Stimulated activated CD4-positive, alpha-beta T cell treated with anti-CD3 and anti-CD28 coated beads, Interleukin-15, amount 100 ng/mL, for 1 hour (primary cell): ENCODE measurements at regions not wholly inside any gene's neighbourhood (a gene's known extent, or its start where the extent isn't known, plus 50 kb on each side); places are given as distances from the start of the nearest gene placed in this dataset.

ENCODE experiments used
- DNase-seq, 2 donors: peaks; one replicate each; pipeline ENCODE4 v3.0.0-alpha.2; 2020; ENCODE audit warnings: low read depth in 1 of 2, low spot score in 1 of 2

DNA sequence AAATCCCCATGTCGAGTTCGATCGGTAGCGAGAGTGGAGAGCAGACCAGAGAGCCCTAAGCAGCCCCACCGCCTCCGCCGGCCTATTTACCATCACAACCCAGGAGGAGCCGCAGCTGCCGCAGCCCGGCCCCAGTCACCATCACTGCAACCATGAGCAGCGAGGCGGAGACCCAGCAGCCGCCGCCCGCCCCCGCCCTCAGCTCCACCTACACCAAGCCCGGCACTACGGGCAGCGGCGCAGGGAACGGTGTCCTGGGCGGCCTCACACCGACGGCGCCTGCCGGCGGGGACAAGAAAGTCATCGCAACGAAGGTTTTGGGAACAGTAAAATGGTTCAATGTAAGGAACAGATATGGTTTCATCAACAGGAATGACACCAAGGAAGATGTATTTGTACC is 89.5 kb upstream of the TPM1 start:
- no peak for DNase-seq

DNA sequence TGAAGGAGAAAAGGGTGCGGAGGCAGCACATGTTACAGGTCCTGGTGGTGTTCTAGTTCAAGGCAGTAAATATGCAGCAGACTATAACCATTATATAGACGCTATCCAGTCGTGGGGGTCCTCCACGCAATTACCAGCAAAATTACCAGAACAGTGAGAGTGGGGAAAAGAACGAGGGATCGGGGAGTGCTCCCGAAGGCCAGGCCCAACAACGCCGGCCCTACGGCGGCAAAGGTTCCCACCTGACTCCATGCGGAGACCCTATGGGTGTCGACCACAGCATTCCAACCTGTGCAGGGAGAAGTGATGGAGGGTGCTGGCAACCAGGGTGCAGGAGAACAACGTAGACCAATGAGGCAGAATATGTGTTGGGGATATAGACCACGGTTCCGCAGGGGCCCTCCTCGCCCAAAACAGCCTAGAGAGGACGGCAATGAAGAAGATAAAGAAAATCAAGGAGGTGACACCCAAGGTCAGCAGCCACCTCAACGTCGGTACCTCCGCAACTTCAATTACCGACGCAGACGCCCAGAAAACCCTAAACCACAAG is 89.0 kb upstream of the TPM1 start:
- DNase-seq: no peak

DNA sequence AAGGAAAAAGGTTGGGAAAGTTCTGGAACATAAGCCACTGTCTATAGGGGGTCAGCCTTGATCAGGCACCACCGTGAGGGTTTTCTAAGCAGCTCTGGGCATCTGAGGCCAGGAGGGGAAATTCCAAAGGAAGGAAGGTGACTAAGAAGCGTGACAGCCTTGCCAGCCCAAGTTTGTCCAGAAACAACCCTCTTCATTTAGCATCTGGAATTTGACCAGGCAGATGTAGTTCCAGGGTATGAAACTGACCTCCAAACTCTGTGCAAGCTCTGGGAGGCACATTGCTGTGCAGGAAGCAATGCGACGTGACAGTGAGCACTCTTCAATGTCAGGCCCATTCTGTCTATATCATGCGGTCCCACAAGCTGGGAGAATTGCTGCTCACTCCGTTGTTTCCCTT is 85.4 kb upstream of the TPM1 start:
- no peak for DNase-seq

DNA sequence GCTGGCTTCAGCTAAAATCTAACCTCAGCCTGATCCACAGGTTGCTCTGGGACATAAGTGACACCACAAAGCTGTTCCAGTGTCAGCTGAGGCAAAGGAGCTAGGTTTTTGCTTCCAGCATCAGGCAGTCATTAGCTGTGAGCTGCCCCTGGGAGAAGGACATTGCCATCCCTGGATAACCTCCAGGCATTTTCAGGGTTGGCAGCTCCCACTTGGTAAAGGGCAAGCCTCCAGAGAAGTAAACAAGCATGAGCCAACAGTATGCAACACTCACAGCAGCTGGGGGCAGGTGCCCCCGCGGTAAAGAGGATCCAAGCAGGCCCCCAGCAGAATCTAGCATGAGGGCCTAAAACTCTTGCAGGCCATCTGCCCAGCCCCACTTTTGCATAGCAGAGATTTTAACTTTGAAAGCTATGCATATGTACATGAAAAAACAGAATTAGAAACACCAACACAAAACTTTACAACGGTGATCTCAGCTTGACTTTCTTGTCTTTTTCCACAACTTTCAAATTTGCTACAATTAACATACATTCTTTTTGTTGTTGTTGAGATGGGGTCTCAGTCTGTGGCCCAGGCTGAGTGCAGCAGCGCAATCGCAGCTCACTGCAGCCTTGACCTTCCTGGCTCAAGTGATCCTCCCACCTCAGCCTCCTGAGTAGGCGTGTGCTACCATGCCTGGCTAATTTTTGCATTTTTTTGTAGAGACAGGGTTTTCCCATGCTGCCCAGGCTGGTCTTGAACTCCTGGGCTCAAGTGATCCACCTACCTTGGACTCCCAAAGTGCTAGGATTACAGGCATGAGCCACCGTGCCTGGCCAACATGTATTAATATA is 83.8 kb upstream of the TPM1 start:
- DNase-seq: no peak

DNA sequence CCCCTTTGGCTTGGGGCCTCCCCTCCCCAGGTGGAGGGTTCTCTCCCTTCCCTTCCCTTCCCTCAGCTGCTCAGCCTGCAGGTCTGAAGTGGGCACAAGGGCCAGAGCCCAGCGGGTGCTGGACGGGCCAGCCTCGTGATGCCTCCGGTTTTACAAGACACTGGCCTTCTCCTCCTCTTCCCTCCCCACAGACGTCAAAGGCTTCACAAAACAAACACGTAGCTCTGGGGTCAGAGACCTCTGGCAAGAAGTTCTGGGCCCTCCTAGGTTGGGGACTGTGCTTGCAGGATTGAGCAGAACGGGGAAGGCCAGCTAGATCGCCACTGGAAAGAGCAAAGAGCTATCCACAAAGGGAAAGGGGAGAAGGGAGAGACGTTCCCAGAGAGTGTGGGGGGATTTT is 81.4 kb upstream of the TPM1 start:
- DNase-seq: no peak

DNA sequence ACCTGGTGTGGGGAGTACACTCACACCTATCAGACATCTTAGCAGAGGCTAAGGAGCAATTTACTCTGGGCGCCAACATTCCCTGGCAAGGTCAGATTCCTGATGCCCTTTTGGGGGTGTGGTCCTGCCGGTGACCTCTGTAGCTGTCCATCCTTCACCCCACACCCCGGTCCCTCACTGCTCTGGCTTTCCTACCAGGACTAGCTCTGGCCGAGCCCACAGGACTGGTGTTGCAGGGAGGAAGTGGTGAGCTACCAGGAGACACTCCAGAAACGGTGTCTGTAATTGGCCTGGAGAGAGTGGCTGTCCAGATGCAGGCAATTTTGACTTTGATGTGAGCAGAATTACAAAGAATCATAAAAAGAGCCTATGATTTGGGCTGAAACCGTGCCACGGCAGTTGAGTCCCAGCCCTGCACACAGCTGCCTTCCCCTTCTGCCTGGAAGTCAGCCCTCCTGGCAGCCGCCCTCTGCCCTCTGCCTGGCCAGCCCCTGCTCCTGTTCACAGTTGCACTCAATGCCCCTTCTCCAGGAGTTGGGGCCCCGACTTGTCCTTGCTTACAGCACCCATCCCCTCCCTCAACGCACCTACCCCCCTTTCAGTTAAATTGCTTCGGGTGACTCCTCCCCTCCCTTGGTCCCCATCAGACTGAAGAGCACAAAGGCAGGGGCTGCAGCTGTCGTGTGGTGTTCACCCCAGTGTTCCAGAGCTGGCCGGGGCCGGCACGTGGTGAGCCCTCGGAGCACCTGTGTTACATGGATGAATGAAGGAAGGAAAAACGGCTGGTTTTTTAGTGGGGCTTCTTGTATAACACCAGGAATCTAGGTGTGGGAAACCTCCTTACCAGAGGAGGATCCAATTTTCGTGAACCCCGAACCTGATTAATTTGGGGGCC is 80.2 kb upstream of the TPM1 start:
- no peak for DNase-seq

DNA sequence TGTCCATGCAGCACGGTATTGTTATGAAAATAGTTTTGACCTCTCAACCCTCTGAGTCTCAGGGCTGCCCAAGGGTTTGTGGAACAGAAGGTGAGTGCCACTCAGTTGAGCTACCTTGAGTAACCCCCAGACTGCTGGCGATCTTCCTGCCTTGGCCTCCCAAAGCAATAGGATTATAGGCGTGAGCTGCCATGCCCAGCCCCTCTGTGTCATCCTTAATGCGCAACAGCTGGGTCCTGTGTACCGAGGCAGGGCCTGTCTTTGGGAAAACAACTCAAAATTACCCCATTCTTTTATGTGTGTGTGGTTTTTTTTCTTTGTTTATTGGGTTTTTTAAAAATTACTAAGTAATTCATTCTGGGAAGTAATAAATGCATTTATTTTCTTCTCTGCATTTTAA is 78.3 kb upstream of the TPM1 start:
- DNase-seq: no peak

DNA sequence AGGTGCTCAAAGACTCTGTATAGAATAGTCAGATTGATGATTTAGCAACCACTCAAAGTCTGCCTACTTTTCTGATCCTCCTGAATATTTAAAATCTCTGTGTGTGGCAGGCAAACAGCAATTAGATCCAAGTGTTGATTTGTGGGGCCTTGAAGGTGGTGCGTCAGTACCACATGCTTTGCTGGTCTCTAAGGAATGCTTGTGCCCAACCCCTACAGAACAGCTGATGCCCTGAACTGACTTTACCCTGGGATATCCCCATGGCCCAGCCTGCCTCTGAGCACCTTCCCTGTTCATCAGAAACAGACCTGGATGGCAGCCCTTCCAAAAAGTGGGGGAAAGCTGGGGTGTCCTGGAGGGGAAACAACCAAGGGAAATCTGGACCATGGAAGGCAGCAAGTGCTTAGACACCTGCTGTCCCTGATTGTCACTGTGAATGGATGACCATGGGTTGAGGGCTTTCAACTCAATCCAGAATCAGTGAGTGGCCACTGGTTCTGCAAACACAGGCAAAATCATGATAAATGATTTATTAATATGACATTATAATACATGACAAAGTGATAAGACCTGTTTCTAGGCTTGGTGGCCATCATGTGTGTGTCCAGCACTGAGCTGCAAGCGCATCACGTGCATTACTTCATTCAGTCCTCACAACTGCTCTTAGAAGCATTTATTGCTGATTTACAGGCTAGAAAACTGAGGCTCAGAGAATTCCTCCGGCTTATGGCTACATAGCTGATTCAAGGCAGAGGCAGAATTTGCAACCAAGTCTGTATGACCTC is 76.1 kb upstream of the TPM1 start:
- no peak for DNase-seq

DNA sequence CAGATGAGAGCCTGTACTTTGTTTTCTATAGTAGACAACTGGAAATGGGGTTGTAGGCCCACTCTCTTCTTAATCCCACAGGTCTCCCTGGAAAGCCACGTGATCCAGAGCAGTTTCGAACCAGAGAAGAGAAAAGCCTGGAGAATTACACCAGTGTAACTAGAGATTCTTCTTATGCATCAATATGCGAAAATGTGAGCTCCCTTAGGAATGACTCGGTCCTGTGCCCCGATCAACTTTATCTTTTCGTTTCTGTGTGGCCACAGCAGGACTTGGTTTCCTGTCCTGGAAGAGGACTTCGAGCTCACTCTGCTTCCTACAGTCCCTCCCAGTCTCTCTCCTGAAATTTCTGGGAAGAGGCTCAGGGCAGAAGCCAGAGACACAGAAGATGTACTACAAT is 73.8 kb upstream of the TPM1 start:
- DNase-seq: no peak

DNA sequence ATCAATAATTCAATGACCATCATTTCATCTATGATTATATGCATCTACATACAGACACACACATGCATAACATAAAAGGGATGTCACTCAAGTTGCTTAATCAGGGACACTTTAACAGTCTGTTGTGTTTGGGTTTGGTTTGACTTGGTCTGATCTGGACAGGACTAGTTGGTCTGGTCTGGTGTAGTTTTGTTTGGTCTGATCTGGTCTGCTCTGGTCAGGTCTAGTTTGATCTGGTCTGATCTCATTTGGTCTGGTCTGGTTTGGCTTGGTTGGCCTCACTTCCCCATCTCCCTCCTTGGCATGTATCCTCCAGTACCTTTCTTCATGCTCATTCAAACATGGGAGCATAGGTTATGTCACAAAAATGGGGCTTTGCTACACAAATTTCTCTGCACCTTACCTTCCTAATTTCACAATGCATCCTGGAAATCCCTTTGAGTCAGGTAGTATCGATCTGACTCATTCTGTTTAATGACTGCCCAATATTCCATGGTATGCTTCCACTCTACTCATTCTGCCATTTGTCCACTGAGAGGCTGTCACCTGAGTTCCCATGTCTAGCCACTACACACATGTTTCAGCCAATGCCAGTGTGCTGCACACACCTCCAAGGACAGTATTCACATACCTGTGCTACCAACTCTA is 73.0 kb upstream of the TPM1 start:
- DNase-seq: no peak

DNA sequence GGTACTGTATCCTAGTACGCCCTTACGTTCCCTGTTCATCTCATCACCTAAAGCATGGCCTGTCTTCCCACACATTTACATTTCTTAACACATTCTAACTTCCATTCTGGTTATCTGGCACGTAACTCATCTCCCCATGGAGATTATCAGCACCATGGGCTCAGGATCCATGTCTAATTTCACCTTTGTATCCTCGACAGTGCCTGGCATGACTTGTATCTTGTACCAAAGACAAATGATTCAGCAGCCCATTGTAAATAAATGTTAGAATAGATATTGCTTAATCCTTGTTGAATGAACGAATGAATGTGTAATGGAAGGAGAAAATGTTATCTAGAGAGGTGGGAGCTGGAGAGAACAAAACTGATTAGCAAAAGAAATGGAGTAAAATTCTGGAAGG is 69.7 kb upstream of the TPM1 start:
- DNase-seq: no peak

DNA sequence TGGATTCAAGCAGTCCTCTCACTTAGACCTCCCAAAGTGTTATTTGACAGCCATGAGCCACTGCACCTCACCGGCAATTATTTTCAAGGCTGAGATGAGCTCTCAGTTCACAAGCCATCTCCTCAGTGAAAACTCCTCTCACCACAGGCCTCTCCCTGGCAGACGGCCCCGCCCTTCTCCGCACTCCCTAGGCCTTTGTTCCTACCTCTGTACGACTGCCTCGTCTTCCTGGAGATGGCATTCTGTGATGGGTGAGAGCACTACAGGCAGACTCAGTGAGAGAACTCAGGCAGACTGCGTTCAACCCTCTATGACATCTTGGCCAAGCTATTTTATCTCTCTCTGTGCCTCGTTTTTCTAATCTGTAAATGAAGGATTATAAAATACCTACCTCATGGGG is 67.0 kb upstream of the TPM1 start:
- DNase-seq: no peak

DNA sequence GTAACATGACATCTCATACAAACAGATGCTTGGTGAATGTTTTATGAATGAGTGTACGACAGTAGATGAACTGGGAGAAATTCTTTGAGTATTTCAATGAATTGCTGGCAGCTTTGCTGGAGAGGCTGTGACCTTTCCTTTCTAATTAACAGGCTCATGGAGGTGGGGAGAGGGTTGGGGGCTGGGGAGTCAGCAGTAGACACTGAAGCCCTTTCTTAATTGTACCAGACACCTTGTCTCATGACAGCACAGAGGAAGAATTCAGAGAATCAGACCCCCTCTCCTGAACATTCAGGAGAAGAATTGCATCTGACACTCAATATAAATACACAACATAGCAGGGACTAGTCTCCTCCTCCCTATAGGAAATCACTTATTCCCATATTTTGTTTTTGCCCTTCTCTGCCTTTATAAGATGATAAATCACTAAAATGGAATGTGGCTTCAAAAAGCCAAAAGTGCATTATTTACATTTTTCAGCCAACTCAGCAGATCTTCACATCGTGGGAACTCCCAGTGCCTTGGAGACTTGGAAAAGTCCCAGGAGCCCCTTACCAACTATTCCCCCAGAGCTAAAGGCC is 66.2 kb upstream of the TPM1 start:
- DNase-seq: no peak

DNA sequence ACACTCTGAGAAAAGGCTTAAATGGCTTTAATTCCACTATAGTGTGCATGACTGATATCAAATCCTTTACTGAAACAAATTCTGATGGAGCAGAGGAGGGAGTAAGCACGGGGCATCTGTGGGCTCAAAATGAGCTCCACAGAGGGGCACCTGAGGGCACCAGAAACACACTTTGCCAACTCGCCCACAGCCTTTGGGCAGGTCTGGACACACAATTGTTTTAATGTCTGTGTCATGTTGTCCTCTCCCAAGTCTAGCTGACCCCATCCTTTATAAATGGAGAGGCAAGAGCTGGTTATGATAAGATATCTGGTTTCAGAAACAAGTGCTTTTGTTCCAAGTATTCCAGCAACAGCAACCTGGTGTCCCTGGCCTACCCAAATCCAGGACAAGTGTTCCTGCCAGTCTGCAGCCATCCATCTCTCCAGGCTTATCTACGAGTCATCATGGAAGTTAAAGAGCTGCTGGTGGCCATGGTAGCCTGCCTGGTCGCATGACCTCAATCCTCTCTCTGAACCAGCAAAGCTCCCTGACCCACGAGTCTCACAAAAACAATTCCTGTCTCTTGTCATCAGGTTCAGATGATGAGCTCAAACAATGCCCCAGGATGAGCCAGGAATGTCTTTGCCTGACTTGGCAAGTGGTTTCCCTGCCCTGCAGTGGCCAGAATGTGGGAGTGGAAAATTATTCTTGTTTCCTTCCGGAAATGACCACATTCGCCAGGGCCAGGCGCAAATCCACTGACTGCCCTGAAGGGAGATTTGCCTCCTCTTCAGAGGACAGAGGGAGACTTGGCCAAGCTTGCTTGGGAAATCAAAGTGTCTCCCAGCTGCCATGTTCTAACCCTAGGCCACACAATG is 64.4 kb upstream of the TPM1 start:
- no peak for DNase-seq

DNA sequence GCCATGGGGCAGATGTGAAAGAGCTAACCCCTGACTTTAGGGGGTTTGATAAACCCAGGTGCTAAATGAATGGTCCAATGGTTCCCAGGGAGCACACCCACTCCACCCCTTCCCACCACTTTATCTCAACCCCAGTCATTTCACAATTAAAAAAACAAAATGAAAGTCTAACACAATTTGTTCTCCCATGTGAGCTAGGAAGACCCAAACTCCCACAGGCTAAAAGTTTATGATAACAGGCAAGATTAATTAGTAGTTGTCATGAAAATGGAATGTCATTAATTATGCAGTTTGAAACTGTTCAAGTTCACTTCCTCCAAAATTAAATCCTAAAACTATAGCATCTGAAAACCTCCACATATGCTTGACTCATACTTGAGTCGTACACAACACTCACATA is 63.3 kb upstream of the TPM1 start:
- no peak for DNase-seq

DNA sequence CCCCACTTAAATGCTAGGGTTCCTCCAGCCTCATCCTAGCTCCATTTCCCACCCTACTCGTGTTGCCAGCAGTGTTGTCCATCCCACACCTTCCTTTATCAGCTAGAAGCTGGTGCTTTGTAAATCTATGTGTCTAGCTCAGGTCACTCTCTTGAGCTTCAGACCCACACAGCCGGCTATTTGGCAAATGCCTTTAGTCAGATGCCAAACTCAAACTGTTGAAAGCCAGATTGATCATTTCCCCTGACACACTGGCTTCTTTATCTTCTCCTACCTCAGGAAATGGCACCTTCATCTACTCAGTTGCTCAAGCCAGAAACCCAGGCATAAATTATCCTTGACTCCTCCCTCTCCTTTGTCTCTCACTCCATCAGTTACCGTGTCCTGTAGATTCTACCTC is 61.5 kb upstream of the TPM1 start:
- no peak for DNase-seq

DNA sequence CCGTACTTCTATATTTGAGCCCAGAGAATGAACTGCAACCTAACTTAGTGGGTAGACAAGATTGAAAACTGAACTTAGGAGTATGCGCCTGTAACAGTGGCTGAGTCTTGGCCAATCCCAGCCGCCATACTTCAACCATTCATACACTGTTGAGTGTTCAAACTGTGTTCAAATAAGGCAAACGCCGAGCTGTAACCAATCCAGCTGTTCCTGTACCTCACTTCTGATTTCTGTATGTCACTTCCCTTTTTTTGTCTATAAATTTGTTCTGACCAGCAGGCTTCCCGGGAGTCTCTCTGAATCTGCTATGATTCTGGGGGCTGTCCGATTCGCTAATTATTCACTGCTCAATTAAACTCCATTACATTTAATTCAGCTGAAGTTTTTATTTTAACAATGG is 58.6 kb upstream of the TPM1 start:
- no peak for DNase-seq

DNA sequence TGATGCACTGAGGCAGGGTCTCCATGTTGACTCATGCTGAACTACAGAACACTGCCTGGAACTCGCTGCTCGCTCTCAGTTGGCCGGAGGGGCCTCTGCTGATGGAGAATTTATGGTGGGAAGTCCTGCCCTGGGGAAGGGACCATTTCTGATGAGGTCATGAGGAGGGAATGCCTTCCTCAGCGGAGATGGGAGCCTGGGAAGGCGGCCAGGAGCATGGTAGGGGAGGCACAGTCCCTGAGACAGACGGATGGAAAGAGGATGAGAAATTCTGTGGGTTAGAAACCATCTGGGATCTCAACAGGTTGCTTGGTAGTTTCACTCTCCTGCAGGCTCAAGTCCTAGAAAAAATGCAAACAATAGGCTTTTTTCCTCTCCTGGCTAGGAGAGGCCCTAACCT is 56.8 kb upstream of the TPM1 start:
- DNase-seq: no peak

DNA sequence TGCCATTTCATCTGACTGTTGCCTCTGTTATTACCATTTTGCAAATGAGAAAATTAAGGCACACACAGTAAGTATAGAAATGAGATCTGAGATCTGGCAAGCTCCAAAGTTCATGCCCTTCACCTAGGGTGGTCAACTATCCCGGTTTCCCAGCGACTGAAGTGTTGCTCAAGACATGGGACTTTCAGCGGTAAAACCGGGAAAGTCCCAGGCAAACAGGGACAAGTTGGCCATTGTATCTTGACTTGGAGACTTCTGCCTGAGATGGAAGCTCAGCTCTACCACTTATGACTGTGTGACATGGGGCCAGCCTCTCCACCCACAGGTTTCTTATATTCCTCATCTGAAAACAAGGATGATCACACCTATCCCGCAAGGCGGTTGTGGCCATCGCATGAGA is 55.6 kb upstream of the TPM1 start:
- no peak for DNase-seq

DNA sequence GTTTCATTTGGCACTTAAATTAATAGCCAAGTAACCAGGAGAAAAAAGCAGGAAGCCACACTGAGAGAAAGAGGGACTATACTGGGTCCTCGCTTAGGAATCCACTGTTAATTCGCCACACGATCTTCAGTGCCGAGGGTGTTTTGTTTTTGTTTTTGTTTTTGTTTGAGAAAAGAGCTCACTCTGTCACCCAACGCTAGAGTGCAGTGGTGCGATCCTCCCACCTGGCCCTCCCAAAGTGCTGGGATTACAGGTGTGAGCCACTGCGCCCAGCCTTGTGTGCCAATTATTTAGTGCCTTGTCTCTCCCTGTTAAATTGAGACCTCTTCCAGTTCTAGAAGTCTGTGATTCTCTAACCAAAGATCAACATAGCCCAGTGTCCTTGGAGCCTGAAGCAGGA is 53.8 kb upstream of the TPM1 start:
- DNase-seq: no peak
